ENCODE measurements at regions not wholly inside any gene's neighbourhood (a gene's known extent, or its start where the extent isn't known, plus 50 kb on each side); places are given as distances from the start of the nearest gene placed in this dataset.
"Not testable (repeated sequence)": the region's sequence is repeated elsewhere in the genome, so short reads cannot be mapped to it uniquely, and the experiment has no call there.

DNA sequence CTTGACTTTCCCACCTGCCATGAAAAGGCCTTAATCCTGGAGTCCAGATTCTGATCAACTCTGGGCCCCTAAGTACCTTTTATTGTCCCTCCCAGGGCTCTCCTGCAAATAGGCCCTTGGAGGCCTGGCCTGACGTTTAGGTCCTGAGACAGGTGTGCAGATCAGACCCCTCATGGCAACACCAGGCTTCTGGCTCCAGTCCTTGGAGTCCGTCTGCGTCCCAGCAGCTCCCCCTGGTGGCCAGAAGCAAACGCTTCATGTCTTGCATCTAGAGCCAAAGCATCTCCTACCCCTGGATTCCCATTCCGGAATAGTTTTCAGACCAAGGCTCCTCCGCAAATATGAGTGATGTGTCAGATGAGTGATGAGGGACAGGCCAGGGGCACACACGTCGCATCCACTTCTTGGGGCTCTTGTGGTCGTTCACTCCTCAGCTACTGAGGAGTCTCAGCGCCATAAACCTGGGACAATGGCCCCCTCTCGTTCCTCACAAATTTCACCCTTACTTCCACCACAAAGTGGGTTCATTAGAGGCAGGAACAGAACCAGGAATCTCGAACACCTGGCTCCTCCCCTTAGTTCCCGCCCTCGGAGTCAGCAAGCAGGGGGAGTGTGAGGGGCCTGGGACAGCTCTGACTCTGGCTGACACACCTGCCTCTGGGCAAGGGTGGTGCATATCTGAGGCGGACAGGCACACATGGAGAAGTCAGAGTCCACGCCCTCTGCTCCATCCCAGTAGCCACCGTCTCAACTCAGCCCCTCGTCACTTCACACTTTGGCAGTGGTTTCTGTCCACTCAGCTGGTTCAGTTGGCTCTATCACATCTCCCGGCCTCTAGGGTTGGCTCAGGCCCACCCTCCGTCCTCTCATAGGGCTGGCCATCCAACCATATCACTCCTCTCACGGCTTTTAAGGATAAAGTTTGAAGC, 77.9 kb upstream of the PWP1 start:
- Histone ChIP-seq H3K27me3 (ENCODE audit: control insufficient read depth, insufficient read depth, low read length) (no peaks in the 10 kb centered on the region), H3K36me3 (ENCODE audit: control insufficient read depth, insufficient read depth, low read length) (no peaks in the 10 kb centered on the region), H3K9me3 (ENCODE audit: control insufficient read depth, low read length) (no peaks in the 10 kb centered on the region), H3K9ac (ENCODE audit: low read length) (no peak overlapping the region), H3K4me1 (ENCODE audit: control insufficient read depth, insufficient read depth, low read length) (no peaks in the 10 kb centered on the region), H3K4me3 (ENCODE audit: low read length) (no peak overlapping the region)

- H3K9ac ChIP-seq (ENCODE audit: low read length); H3K9me3 ChIP-seq (ENCODE audit: control insufficient read depth, low read length); H3K36me3 ChIP-seq (ENCODE audit: control insufficient read depth, insufficient read depth, low read length); H3K4me1 ChIP-seq (ENCODE audit: control insufficient read depth, insufficient read depth, low read length); H3K4me3 ChIP-seq (ENCODE audit: low read length); H3K27me3 ChIP-seq (ENCODE audit: control insufficient read depth, insufficient read depth, low read length): not testable (repeated sequence)
Measured at GRCh38 chr12:107608779-107609178, 76.8 kb upstream of the PWP1 start.

DNA sequence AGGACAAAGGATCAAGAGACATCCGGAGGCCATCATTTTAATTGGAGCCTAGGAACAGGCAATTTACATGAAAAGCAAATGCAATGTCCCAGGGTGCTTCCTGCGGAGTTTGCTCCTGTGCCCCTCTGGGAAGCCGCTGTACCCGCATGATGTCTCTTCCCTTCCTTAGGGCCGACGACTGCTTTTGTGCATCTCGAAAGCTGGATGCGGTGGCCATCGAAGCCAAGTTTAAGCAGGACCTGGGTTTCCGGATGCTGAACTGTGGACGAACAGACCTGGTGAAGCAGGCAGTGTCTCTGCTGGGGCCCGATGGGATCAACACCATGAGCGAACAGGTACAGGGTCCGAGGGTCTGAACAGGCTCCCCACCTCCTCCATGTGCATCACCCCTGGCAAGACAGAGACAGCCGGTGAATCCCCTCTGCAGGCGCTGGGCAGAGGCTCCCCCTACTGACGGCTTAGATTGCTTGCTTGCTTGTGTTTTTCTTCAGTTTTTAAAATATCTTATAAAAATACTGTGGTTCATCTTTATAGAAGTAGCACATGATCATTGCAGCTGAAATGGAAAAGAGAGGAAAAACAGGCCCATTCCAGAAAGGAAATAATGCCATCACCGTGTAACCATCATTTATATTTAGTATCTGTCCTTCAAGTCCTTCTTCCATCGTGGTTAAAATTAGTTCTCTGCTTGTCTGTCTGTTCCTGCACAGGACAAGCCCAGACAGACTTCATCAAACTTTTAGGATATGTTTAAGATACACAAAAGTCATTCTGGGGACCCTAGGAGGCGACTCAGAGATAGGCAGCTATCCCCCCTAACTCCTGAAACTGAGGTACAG, 75.4 kb upstream of the PWP1 start:
- H3K9me3 ChIP-seq (ENCODE audit: control insufficient read depth, low read length), result no peaks in the 10 kb centered on the region
- H3K36me3 ChIP-seq (ENCODE audit: control insufficient read depth, insufficient read depth, low read length), result no peaks in the 10 kb centered on the region
- no peaks in the 10 kb centered on the region for H3K27me3 ChIP-seq (ENCODE audit: control insufficient read depth, insufficient read depth, low read length)
- H3K9ac ChIP-seq (ENCODE audit: low read length), result no peak overlapping the region
- H3K4me1 ChIP-seq (ENCODE audit: control insufficient read depth, insufficient read depth, low read length), result no peaks in the 10 kb centered on the region
- no peak overlapping the region for H3K4me3 ChIP-seq (ENCODE audit: low read length)

DNA sequence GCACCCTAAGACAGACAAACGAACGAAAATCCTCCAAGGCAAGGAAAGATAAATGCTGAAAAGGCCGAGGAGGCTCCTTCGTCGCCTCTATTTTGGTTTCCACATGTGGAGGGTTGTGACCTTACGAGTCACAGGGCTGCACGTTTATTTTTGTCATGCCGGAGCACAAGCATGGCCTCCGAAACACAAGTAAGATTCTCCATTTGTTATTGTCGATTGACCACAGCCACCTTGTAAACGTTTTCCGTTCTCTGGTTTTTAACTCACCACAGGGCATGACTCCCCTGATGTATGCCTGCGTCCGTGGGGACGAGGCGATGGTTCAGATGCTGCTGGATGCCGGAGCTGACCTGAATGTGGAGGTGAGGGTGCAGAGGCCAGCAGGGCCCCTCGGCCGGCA, 73.1 kb upstream of the PWP1 start:
- Histone ChIP-seq H3K9me3 (ENCODE audit: control insufficient read depth, low read length) (no peaks in the 10 kb centered on the region), H3K4me3 (ENCODE audit: low read length) (no peak overlapping the region), H3K4me1 (ENCODE audit: control insufficient read depth, insufficient read depth, low read length) (no peaks in the 10 kb centered on the region), H3K9ac (ENCODE audit: low read length) (no peak overlapping the region), H3K36me3 (ENCODE audit: control insufficient read depth, insufficient read depth, low read length) (no peaks in the 10 kb centered on the region), H3K27me3 (ENCODE audit: control insufficient read depth, insufficient read depth, low read length) (no peaks in the 10 kb centered on the region)

GRCh38 chr12:107616941-107617340, 68.7 kb upstream of the PWP1 start:
- Histone ChIP-seq H3K36me3 (ENCODE audit: control insufficient read depth, insufficient read depth, low read length) (no peaks in the 10 kb centered on the region), H3K27me3 (ENCODE audit: control insufficient read depth, insufficient read depth, low read length) (peaks cover 3% of the 10 kb centered on the region), H3K9ac (ENCODE audit: low read length) (no peak overlapping the region), H3K4me1 (ENCODE audit: control insufficient read depth, insufficient read depth, low read length) (no peaks in the 10 kb centered on the region), H3K9me3 (ENCODE audit: control insufficient read depth, low read length) (no peaks in the 10 kb centered on the region), H3K4me3 (ENCODE audit: low read length) (no peak overlapping the region)

- no peaks in the 10 kb centered on the region for H3K9me3 ChIP-seq (ENCODE audit: control insufficient read depth, low read length)
- no peaks in the 10 kb centered on the region for H3K36me3 ChIP-seq (ENCODE audit: control insufficient read depth, insufficient read depth, low read length)
- H3K4me3 ChIP-seq (ENCODE audit: low read length), result no peak overlapping the region
- H3K9ac ChIP-seq (ENCODE audit: low read length), result no peak overlapping the region
- no peaks in the 10 kb centered on the region for H3K4me1 ChIP-seq (ENCODE audit: control insufficient read depth, insufficient read depth, low read length)
- H3K27me3 ChIP-seq (ENCODE audit: control insufficient read depth, insufficient read depth, low read length), result peaks cover 3% of the 10 kb centered on the region
Measured at GRCh38 chr12:107618106-107618505, 67.5 kb upstream of the PWP1 start.

- Histone ChIP-seq H3K4me3 (ENCODE audit: low read length) (no peak overlapping the region), H3K4me1 (ENCODE audit: control insufficient read depth, insufficient read depth, low read length) (no peaks in the 10 kb centered on the region), H3K27me3 (ENCODE audit: control insufficient read depth, insufficient read depth, low read length) (peaks cover 3% of the 10 kb centered on the region), H3K9ac (ENCODE audit: low read length) (no peak overlapping the region), H3K36me3 (ENCODE audit: control insufficient read depth, insufficient read depth, low read length) (no peaks in the 10 kb centered on the region), H3K9me3 (ENCODE audit: control insufficient read depth, low read length) (no peaks in the 10 kb centered on the region)
Measured at GRCh38 chr12:107619831-107620230, 65.8 kb upstream of the PWP1 start.

- Histone ChIP-seq H3K4me1 (ENCODE audit: control insufficient read depth, insufficient read depth, low read length) (no peaks in the 10 kb centered on the region), H3K36me3 (ENCODE audit: control insufficient read depth, insufficient read depth, low read length) (no peaks in the 10 kb centered on the region), H3K9ac (ENCODE audit: low read length) (no peak overlapping the region), H3K27me3 (ENCODE audit: control insufficient read depth, insufficient read depth, low read length) (peaks cover 3% of the 10 kb centered on the region), H3K9me3 (ENCODE audit: control insufficient read depth, low read length) (no peaks in the 10 kb centered on the region), H3K4me3 (ENCODE audit: low read length) (no peak overlapping the region)
Measured at GRCh38 chr12:107622001-107622400, 63.6 kb upstream of the PWP1 start.

- Histone ChIP-seq H3K4me1 (ENCODE audit: control insufficient read depth, insufficient read depth, low read length) (no peaks in the 10 kb centered on the region), H3K36me3 (ENCODE audit: control insufficient read depth, insufficient read depth, low read length) (no peaks in the 10 kb centered on the region), H3K4me3 (ENCODE audit: low read length) (no peak overlapping the region), H3K9me3 (ENCODE audit: control insufficient read depth, low read length) (no peaks in the 10 kb centered on the region), H3K9ac (ENCODE audit: low read length) (no peak overlapping the region), H3K27me3 (ENCODE audit: control insufficient read depth, insufficient read depth, low read length) (peaks cover 3% of the 10 kb centered on the region)
Measured at GRCh38 chr12:107624493-107624892, 61.1 kb upstream of the PWP1 start.

DNA sequence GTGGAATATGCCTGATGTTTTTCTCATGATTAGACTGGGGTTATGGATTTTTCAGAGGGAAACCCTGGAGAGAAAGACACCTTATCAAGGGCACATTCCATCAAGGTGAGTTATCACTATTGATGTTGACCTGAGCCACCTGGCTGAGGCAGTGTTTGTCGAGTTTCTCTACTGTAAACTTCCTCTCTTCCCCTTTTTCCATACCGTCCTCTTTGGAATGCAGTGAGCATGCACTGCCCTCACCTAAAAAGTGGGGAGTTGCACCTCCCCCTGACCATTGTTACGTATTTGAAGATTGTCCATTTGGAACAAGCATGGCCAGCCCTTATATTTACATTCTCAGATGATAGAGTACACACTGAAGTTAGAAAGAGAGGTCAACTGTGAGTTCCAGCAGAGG, 53.9 kb upstream of the PWP1 start:
- Histone ChIP-seq H3K4me1 (ENCODE audit: control insufficient read depth, insufficient read depth, low read length) (no peaks in the 10 kb centered on the region), H3K4me3 (ENCODE audit: low read length) (no peak overlapping the region), H3K9ac (ENCODE audit: low read length) (no peak overlapping the region), H3K9me3 (ENCODE audit: control insufficient read depth, low read length) (no peaks in the 10 kb centered on the region), H3K36me3 (ENCODE audit: control insufficient read depth, insufficient read depth, low read length) (no peaks in the 10 kb centered on the region), H3K27me3 (ENCODE audit: control insufficient read depth, insufficient read depth, low read length) (no peaks in the 10 kb centered on the region)

DNA sequence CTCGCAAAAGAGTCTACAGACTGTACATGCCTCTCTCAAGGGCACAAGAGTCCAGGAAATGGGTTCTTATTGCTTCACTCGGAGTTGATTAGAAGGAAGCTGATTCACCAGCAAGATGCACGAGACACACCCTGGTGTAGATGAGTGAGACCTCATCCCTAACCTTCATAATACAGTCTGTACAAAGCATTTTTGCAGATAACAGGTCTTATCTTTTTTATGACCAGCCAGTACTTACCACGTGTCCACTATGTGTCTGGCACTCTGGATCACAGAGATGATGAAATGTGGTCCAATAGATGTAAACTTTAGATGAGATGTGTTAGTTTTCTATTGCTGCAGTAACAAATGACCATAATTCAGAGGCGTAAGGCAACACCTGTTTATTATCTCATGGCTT, 53.4 kb upstream of the PWP1 start:
- H3K9ac ChIP-seq (ENCODE audit: low read length), result no peak overlapping the region
- H3K36me3 ChIP-seq (ENCODE audit: control insufficient read depth, insufficient read depth, low read length), result no peaks in the 10 kb centered on the region
- no peaks in the 10 kb centered on the region for H3K4me1 ChIP-seq (ENCODE audit: control insufficient read depth, insufficient read depth, low read length)
- H3K9me3 ChIP-seq (ENCODE audit: control insufficient read depth, low read length), result no peaks in the 10 kb centered on the region
- no peak overlapping the region for H3K4me3 ChIP-seq (ENCODE audit: low read length)
- no peaks in the 10 kb centered on the region for H3K27me3 ChIP-seq (ENCODE audit: control insufficient read depth, insufficient read depth, low read length)

GRCh38 chr12:107634530-107634929, 51.1 kb upstream of the PWP1 start:
- H3K4me3 ChIP-seq (ENCODE audit: low read length), result no peak overlapping the region
- no peaks in the 10 kb centered on the region for H3K27me3 ChIP-seq (ENCODE audit: control insufficient read depth, insufficient read depth, low read length)
- no peaks in the 10 kb centered on the region for H3K4me1 ChIP-seq (ENCODE audit: control insufficient read depth, insufficient read depth, low read length)
- no peaks in the 10 kb centered on the region for H3K36me3 ChIP-seq (ENCODE audit: control insufficient read depth, insufficient read depth, low read length)
- no peaks in the 10 kb centered on the region for H3K9me3 ChIP-seq (ENCODE audit: control insufficient read depth, low read length)
- H3K9ac ChIP-seq (ENCODE audit: low read length), result no peak overlapping the region

Measured in mucosa of stomach (tissue), 1 donor.